Thyroid gland (tissue), 4 donors: ENCODE measurements at regions not wholly inside any gene's neighbourhood (a gene's known extent, or its start where the extent isn't known, plus 50 kb on each side); places are given as distances from the start of the nearest gene placed in this dataset.

Experiments used
- DNase-seq, 2 donors: peaks; one replicate each; pipeline ENCODE4 v3.0.0-alpha.2; 2019
- H3K27ac ChIP-seq, 3 donors: fragments of 200-600 bp; sonication (generic); 1 replicate in 2 of 3; 2 replicates in 1 of 3; pipeline ENCODE4 v1.5.1; 2016 to 2019; ENCODE audit warnings: mild to moderate bottlenecking in 1 of 3, moderate library complexity in 1 of 3
- H3K27me3 ChIP-seq: fragments of 200-600 bp; sonication (generic); one replicate; pipeline ENCODE4 v1.5.1; 2019
- H3K36me3 ChIP-seq, 2 donors: fragments of 200-600 bp; sonication (generic); one replicate each; pipeline ENCODE4 v1.5.1; 2016 to 2019
- H3K4me1 ChIP-seq, 2 donors: fragments of 200-600 bp; sonication (generic); one replicate each; pipeline ENCODE4 v1.5.1; 2017 to 2019
- H3K4me3 ChIP-seq, 3 donors: fragments of 200-600 bp; sonication (generic); replicated peaks in 1 of 3; 1 replicate in 2 of 3; 2 replicates in 1 of 3; pipeline ENCODE4 v1.5.1; 2016; ENCODE audit warnings: mild to moderate bottlenecking in 1 of 3
- H3K9me3 ChIP-seq: fragments of 200-600 bp; sonication (generic); one replicate; pipeline ENCODE4 v1.5.1; 2017
- CTCF ChIP-seq, 6 experiments: fragments of 200-600 bp in 3 of 6; fragments of 450-650 bp in 3 of 6; sonication (generic) in 3 of 6; IDR thresholded peaks; one replicate each; pipeline ENCODE4 v1.5.1; 2016 to 2019; ENCODE audit warnings: antibody characterized with exemption in 6 of 6, mild to moderate bottlenecking in 2 of 6, inconsistent platforms in 1 of 6, moderate library complexity in 1 of 6
- POLR2A ChIP-seq, 2 donors: fragments of 450-650 bp; IDR thresholded peaks; one replicate each; pipeline ENCODE4 v1.6.1; 2017; ENCODE audit warnings: antibody characterized with exemption in 2 of 2, mild to moderate bottlenecking in 2 of 2, moderate library complexity in 1 of 2
- WGBS, 2 donors: methylation state at CpG; one replicate each; pipeline ENCODE4 v1.1.5; 2017; 5-methylcytosine and 5-hydroxymethylcytosine counted together
- intact Hi-C: fragments of 100-400 bp; cut with DNase I; formaldehyde crosslinking; loops from one replicate; pipeline ENCODE4 v1.15.1; 2023

GRCh38 chr2:167510071-167510759 lies 621.9 kb downstream of the XIRP2 start:
- intact Hi-C loops = no loop called here
- WGBS, 2 donors = 43 to 52% methylated on average over 2 of the region's 2 CpGs
- Histone ChIP-seq H3K9me3 (no peaks in the 10 kb centered on the region), H3K4me3 (no peak overlapping the region), H3K4me1 (no peaks in the 10 kb centered on the region), H3K27me3 (no peaks in the 10 kb centered on the region), H3K36me3 (no peaks in the 10 kb centered on the region), H3K27ac (no peak overlapping the region)
- TF ChIP-seq POLR2A (IDR thresholded peaks at IDR 0.05) (no peak), CTCF (IDR thresholded peaks at IDR 0.05) (no peak)
- DNase-seq = no peak

GRCh38 chr2:167509586-167509985 lies 621.3 kb downstream of the XIRP2 start:
- Histone ChIP-seq H3K4me1 (no peaks in the 10 kb centered on the region), H3K4me3 (no peak overlapping the region), H3K36me3 (no peaks in the 10 kb centered on the region), H3K27ac (no peak overlapping the region), H3K27me3 (no peaks in the 10 kb centered on the region), H3K9me3 (no peaks in the 10 kb centered on the region)
- no peak for DNase-seq
- 22 to 30% methylated on average over 4 of the region's 4 CpGs for WGBS, 2 donors
- intact Hi-C loops = no loop called here
- TF ChIP-seq POLR2A (IDR thresholded peaks at IDR 0.05) = no peak
- TF ChIP-seq CTCF (IDR thresholded peaks at IDR 0.05) = no peak

GRCh38 chr2:167508709-167509108 lies 620.4 kb downstream of the XIRP2 start:
- intact Hi-C loops = no loop called here
- no peaks in the 10 kb centered on the region for H3K4me1 ChIP-seq
- DNase-seq = no peak
- no peaks in the 10 kb centered on the region for H3K27me3 ChIP-seq
- no peaks in the 10 kb centered on the region for H3K9me3 ChIP-seq
- H3K27ac ChIP-seq = no peak overlapping the region
- H3K36me3 ChIP-seq = no peaks in the 10 kb centered on the region
- TF ChIP-seq POLR2A (IDR thresholded peaks at IDR 0.05) (no peak), CTCF (IDR thresholded peaks at IDR 0.05) (no peak)
- 42 to 68% methylated on average over 1 of the region's 1 CpG for WGBS, 2 donors
- no peak overlapping the region for H3K4me3 ChIP-seq

GRCh38 chr2:167506395-167506794 lies 618.1 kb downstream of the XIRP2 start:
- no peak for DNase-seq
- no peak overlapping the region for H3K4me3 ChIP-seq
- no peaks in the 10 kb centered on the region for H3K4me1 ChIP-seq
- H3K27me3 ChIP-seq = no peaks in the 10 kb centered on the region
- no peaks in the 10 kb centered on the region for H3K9me3 ChIP-seq
- no peaks in the 10 kb centered on the region for H3K36me3 ChIP-seq
- 72 to 77% methylated on average over 1 of the region's 1 CpG for WGBS, 2 donors
- H3K27ac ChIP-seq = no peak overlapping the region
- TF ChIP-seq CTCF (IDR thresholded peaks at IDR 0.05) = no peak
- no peak for TF ChIP-seq POLR2A (IDR thresholded peaks at IDR 0.05)
- intact Hi-C loops = no loop called here

- intact Hi-C loops = no loop called here
- no peak for TF ChIP-seq CTCF (IDR thresholded peaks at IDR 0.05)
- TF ChIP-seq POLR2A (IDR thresholded peaks at IDR 0.05) = no peak
Observed at GRCh38 chr2:167504695-167505094, 616.4 kb downstream of the XIRP2 start.

More at GRCh38 chr2:167504695-167505094, 616.4 kb downstream of the XIRP2 start:
- H3K4me3 ChIP-seq = no peak overlapping the region
- no peaks in the 10 kb centered on the region for H3K27me3 ChIP-seq
- H3K9me3 ChIP-seq = no peaks in the 10 kb centered on the region
- no peak overlapping the region for H3K27ac ChIP-seq
- DNase-seq = no peak
- no peaks in the 10 kb centered on the region for H3K36me3 ChIP-seq
- no peaks in the 10 kb centered on the region for H3K4me1 ChIP-seq
